SK-N-SH treated with all-trans-retinoic acid at 6 μM for 48 hours (cell line): ENCODE measurements at regions not wholly inside any gene's neighbourhood (a gene's known extent, or its start where the extent isn't known, plus 50 kb on each side); places are given as distances from the start of the nearest gene placed in this dataset.

Experiments
- ARNTL ChIP-seq: fragments of 450-650 bp; formaldehyde crosslinking; IDR thresholded peaks from 2 replicates; pipeline ENCODE4 v1.5.0; 2020; ENCODE audit warnings: low read depth, mild to moderate bottlenecking, moderate library complexity, borderline replicate concordance
- CSDC2 ChIP-seq: fragments of 250-450 bp; sonication (Bioruptor Pico); IDR thresholded peaks from 2 replicates; pipeline ENCODE4 v1.5.0; 2020; ENCODE audit warnings: mild to moderate bottlenecking, moderate library complexity
- CSRNP3 ChIP-seq: fragments of 250-450 bp; sonication (Bioruptor Pico); IDR thresholded peaks from 2 replicates; pipeline ENCODE4 v1.5.1; 2021; ENCODE audit warnings: mild to moderate bottlenecking, moderate library complexity
- ESRRG ChIP-seq: fragments of 250-450 bp; sonication (Bioruptor Pico); IDR thresholded peaks from 2 replicates; pipeline ENCODE4 v1.6.1; 2021; ENCODE audit warnings: mild to moderate bottlenecking
- GLIS3 ChIP-seq: fragments of 250-450 bp; sonication (Bioruptor Pico); IDR thresholded peaks from 2 replicates; pipeline ENCODE4 v1.5.0; 2020; ENCODE audit warnings: mild to moderate bottlenecking, moderate library complexity
- ISL1 ChIP-seq: fragments of 250-450 bp; sonication (Bioruptor Pico); IDR thresholded peaks from 2 replicates; pipeline ENCODE4 v2.1.2; 2022; ENCODE audit warnings: mild to moderate bottlenecking, moderate library complexity
- POU6F1 ChIP-seq: fragments of 250-450 bp; sonication (Bioruptor Pico); IDR thresholded peaks from 2 replicates; pipeline ENCODE4 v1.8.0; 2021; ENCODE audit warnings: low read depth, mild to moderate bottlenecking, moderate library complexity, borderline replicate concordance
- PPARA ChIP-seq: fragments of 250-450 bp; sonication (Bioruptor Pico); IDR thresholded peaks from 2 replicates; pipeline ENCODE4 v1.5.0; 2020; ENCODE audit warnings: mild to moderate bottlenecking, borderline replicate concordance
- RARB ChIP-seq: fragments of 250-450 bp; sonication (Bioruptor Pico); IDR thresholded peaks from 2 replicates; pipeline ENCODE4 v1.8.0; 2021; ENCODE audit warnings: mild to moderate bottlenecking, moderate library complexity
- ZFP3 ChIP-seq: fragments of 250-450 bp; sonication (Bioruptor Pico); IDR thresholded peaks from 2 replicates; pipeline ENCODE4 v1.5.0; 2020; ENCODE audit warnings: mild to moderate bottlenecking, moderate library complexity
- ZFP30 ChIP-seq: fragments of 450-650 bp; formaldehyde crosslinking; IDR thresholded peaks from 2 replicates; pipeline ENCODE4 v1.5.0; 2022; ENCODE audit warnings: mild to moderate bottlenecking, moderate library complexity
- ZNF565 ChIP-seq: fragments of 450-650 bp; formaldehyde crosslinking; conservative IDR thresholded peaks from 2 replicates; pipeline ENCODE4 v1.5.0; 2020; ENCODE audit warnings: low read depth, mild to moderate bottlenecking, moderate library complexity

DNA sequence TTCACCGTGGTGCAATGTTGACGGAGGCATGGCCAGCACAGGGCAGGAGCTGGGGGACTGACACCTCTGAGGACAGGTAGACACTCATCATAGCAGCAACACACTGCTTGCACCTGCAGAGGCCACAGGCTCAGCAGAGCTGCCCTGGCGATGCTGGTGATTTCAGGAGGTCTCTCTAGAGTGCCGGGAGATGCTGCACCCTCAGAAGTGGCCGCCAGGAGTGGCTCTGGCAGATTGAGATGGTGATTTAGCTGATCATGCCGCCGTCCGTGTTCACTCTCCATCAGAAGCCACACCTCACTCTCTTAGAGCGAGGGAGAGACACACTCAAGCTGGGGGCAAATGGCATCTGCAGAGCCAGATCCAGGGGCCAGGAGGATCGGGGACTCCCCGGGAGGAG, 244.6 kb upstream of the SGCG start:
- TF ChIP-seq ZFP3 (CRISPR knock-in tag) (no peak), ISL1 (CRISPR knock-in tag) (no peak), CSDC2 (CRISPR knock-in tag) (no peak), ESRRG (CRISPR knock-in tag) (no peak), ZFP30 (CRISPR knock-in tag) (no peak), ZNF565 (CRISPR knock-in tag) (no peak), POU6F1 (no peak), GLIS3 (CRISPR knock-in tag) (no peak), PPARA (no peak), ARNTL (no peak), RARB (CRISPR knock-in tag) (no peak), CSRNP3 (CRISPR knock-in tag) (no peak)
